ENCODE measurements at regions not wholly inside any gene's neighbourhood (a gene's known extent, or its start where the extent isn't known, plus 50 kb on each side); places are given as distances from the start of the nearest gene placed in this dataset.
"Not testable (repeated sequence)": the region's sequence is repeated elsewhere in the genome, so short reads cannot be mapped to it uniquely, and the experiment has no call there.

DNA sequence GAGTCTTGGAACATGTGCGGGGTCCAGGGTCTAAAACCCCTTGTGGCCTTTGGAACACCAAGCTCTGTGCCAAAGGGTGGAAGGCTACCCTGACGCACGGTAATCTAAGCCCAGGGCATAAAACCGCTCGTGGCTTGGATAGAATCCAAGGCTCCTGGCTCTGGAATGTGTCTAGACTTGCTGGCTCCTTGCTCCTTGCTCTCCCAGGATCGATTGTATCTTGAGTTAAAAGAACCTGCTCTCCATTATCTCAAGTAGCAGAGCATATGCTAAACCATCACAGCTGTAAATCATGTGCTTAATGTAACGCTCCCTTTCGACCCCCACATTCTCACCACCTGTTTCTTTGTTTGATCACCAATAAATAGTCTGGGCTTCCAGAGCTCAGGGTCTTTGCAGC is 50.3 kb downstream of the TLCD4 start:
- DNase-seq (ENCODE audit: low read depth): peak; percentile 15
- in situ Hi-C loops (cut with HindIII; ENCODE audit: low pct_unique_long_range_greater_than_20kb, low sequenced_read_pairs): not testable (repeated sequence)

DNA sequence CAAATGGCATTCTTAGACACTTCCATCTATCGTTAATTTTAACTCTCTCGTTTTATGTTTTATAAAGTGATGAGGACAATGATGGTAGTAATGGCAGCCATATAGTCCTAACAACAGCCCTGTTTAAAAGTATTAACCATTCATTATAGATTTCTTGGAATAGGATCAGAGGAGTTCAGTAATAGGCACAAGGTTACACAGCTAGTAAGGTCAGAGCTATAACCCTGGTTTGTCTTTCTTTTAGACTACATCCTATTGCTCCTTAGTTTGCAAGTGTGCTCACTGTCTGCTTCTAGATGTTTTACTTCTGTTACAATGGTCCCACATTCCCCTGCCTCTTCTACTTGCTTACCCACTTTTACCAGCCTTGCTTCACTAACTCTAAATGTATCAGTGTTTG is 50.9 kb downstream of the TLCD4 start:
- in situ Hi-C loops (cut with HindIII; ENCODE audit: low pct_unique_long_range_greater_than_20kb, low sequenced_read_pairs): no loop called here
- no peak for DNase-seq (ENCODE audit: low read depth)

DNA sequence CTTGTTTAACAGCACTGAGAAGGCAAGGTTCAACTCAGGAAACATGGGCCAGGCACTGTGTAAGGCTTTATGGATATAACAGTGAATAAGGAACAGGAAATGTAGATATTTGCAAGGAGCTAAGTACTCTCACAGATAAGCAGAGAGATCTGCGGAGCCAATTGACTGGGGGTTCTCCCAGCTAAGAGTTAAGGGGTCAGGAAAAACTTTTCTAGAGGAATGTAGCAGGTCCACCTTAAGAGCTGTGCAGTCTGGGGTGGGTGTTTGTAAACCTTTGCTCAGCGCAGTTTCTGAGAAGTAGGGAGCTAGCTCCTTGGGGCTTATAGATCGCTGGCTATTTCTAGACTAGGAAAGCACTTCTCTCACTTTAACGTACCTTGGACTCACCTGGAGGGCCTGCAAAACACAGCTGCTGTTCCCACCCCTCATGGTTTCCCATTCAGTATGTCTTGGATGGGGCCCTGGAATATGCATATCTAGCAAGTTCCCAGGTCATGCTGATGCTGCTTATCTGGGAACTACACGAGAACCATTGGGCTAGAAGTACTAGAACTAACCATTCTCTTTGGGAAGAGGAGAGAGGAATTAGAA is 51.7 kb downstream of the TLCD4 start:
- in situ Hi-C loops (cut with HindIII; ENCODE audit: low pct_unique_long_range_greater_than_20kb, low sequenced_read_pairs): no loop called here
- no peak for DNase-seq (ENCODE audit: low read depth)

DNA sequence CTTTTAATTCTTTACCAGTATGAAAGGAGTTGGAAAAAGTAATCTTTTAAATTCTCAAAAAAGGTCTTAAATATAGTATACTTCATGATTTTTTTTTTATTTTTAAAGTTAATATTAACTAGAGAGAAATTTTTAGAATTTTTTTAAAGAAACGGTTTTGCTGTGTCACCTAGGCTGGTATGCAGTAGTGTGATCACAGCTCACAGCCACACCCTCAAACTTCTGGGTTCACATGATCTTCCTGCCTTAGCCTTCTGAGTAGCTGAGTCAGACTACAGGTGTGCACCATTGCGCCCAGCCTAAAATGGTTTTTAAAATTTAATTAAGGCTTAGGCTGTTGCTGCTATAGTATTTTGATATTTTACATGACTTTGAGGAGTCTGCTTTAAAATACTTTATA is 52.4 kb downstream of the TLCD4 start:
- in situ Hi-C loops (cut with HindIII; ENCODE audit: low pct_unique_long_range_greater_than_20kb, low sequenced_read_pairs): no loop called here
- DNase-seq (ENCODE audit: low read depth): peak; percentile 62

DNA sequence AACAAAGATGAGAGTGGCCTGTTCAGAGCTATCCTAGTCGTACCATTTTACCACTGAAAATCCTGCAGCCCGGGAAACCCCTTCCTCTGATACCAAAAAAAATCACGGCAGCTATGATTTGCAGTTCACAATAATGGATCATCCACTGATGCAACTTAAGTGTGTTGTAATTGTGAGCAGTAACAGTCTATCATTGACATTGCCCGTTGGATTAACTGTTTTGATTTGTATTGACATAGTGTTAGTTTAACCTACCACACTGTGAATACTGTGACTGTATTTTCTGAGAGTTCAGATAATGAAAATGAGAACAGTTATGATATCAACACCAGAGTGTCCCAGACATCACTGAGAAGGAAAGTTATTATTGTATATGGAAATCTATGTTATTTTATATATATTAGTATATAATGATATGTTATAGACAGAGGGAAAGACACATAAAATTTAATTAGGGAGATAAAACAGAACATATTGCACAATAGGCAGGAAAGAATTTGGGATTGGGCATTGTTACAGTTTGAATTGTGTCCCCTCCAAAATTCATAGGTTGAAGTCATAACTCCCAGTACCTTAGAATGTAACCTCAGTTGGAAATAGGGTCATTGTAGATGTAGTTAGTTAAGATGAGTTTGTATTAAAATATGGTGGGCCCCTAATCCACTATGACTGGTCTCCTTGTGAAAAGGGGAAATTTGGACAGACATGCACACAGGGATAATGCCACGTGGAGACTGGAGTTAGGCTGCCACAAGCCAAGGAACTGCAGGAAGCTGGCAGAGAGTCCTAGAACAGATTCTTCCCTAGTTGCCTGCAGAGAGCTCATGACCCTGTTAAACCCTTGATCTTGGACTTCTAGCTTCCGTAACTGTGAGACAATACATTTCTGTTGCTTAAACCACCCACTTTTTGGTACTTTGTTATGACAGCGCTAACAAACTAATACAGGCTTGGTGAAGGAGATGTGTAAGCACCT is 54.4 kb downstream of the TLCD4 start:
- DNase-seq (ENCODE audit: low read depth): no peak
- in situ Hi-C loops (cut with HindIII; ENCODE audit: low pct_unique_long_range_greater_than_20kb, low sequenced_read_pairs): no loop called here

DNA sequence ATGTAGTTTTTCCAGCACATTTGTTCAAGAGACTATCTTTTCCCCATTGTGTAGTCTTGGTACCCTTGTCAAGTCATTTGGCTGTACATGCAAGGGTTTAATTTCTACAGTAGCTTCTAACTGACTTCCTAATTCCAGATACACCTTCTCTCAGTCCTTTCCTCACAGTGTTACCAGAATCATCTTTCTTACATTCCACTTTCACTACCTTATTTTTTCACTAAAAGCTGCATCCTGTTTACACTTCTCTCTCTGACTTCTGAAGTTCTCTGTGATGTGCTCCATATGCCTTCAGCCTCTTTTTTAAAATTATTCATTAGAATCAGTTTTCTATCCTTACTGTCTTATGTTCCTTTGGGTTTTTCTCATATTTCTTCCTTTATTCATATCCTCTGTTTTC is 57.1 kb upstream of the RWDD3 start:
- DNase-seq (ENCODE audit: low read depth): no peak
- in situ Hi-C loops (cut with HindIII; ENCODE audit: low pct_unique_long_range_greater_than_20kb, low sequenced_read_pairs): no loop called here

DNA sequence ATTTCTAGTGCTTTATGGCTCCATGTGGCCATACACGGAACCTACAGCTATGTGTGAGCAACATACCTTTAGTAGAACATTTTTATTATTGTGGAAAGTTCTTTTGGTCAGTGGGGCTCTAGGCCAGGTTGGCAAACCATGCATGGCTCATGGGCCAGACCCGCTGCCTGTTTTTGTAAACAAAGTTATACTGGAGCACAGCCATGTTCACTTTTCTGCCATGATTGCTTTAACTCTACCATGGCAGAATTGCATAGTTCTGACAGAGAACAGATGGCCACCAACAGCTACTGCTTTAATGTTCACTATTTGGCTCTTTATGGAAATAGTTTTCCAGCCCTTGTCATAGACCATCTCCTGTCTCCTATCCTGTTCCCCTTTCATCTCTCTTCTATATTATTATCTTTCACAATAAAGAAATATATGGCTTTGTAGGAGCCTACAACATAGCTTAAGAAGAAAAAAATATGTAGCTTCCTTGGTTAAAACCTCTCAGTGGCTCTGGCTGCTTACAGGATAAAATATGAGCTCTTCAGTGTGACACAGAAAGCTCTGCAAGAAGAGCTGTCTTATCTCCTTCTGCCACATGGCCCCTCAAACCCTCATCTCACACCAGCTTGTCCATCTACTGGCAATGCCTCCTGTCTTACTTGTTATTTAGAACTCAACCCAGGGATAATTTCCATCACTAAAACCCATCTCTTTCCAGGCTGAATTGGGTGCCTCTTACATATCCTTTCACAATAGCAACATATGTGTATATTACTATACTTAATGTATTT is 54.6 kb upstream of the RWDD3 start:
- DNase-seq (ENCODE audit: low read depth): no peak
- in situ Hi-C loops (cut with HindIII; ENCODE audit: low pct_unique_long_range_greater_than_20kb, low sequenced_read_pairs): no loop called here

DNA sequence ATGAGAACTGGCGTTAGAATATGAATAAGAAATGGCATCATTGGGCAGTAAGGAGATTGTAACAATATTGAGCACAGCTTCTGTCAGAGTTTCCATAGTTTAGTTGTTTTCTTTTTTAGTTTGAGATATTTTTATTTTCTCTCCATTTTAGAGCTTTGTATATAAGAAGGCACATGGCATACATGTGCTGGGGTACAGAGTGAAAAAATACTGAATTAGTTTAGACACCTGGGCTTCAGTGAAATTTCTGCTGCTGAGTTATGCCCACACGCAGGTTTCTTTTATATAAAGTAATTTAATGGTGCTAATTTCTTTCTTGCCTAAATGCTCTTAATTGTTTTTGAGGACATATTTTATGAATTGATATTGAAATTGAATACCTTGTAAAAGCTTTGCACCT is 53.6 kb upstream of the RWDD3 start:
- DNase-seq (ENCODE audit: low read depth): no peak
- in situ Hi-C loops (cut with HindIII; ENCODE audit: low pct_unique_long_range_greater_than_20kb, low sequenced_read_pairs): no loop called here

DNA sequence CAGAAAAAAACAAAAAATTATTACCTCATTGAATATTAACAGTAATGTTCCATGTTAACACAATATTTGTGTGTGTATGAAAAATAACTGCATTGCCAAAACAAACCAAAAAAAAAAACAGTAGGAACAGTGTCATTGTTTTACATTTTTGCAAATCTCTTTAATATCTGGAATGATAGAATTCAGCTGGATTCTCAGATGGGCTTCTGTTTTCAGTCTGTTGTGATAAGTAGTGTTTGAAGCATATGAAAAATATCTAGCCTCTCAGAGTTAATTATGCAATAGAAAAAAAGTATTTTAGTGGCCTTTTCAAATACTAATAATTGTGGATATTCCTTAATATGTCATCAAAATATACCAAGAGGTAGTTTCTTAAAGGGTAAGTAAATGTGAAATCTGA is 52.9 kb upstream of the RWDD3 start:
- DNase-seq (ENCODE audit: low read depth): no peak
- in situ Hi-C loops (cut with HindIII; ENCODE audit: low pct_unique_long_range_greater_than_20kb, low sequenced_read_pairs): no loop called here

DNA sequence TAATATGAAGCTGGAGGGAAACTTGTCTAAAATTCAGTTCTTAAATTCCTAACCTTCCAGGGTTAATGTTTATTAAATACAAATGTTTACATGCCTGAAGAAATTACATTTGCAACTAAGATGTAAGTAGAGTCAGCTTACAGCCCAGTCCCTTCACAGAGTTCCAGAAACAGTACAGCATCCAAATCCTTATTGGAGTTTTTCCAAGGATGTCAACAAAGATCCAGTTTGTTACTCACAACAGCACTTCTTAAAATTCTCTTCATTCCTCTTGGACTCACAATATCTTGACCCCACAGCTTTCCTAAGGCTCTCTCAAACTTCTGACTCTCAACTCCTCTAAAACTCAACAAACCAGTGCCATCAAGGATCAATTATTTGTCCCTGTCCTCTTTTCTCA is 50.1 kb upstream of the RWDD3 start:
- DNase-seq (ENCODE audit: low read depth): no peak

More for the DNA sequence above, 50.1 kb upstream of the RWDD3 start:
- in situ Hi-C loops (cut with HindIII; ENCODE audit: low pct_unique_long_range_greater_than_20kb, low sequenced_read_pairs): no loop called here

Data from Caki2 (cell line).